Gastroesophageal sphincter (tissue), 4 donors: ENCODE measurements at regions not wholly inside any gene's neighbourhood (a gene's known extent, or its start where the extent isn't known, plus 50 kb on each side); places are given as distances from the start of the nearest gene placed in this dataset.

Experiments
- ATAC-seq: fragments of 150-250 bp; one replicate; pipeline ENCODE4 v1.9.1; 2016; ENCODE audit warnings: mild to moderate bottlenecking, moderate library complexity
- H3K27ac ChIP-seq, 4 donors: fragments of 200-600 bp; sonication (generic) in 3 of 4; 1 replicate in 3 of 4; 2 replicates in 1 of 4; pipeline ENCODE4 v1.5.1; 2016 to 2019
- H3K27me3 ChIP-seq: fragments of 200-600 bp; sonication (generic); one replicate; pipeline ENCODE4 v1.5.1; 2019
- H3K36me3 ChIP-seq, 2 donors: fragments of 200-600 bp; sonication (generic); one replicate each; pipeline ENCODE4 v1.5.1; 2019; ENCODE audit warnings: control low read depth in 1 of 2
- H3K4me1 ChIP-seq, 3 donors: fragments of 200-600 bp; sonication (generic); 1 replicate in 2 of 3; 2 replicates in 1 of 3; pipeline ENCODE4 v1.5.1; 2016 to 2019; ENCODE audit warnings: control low read depth in 2 of 3
- H3K4me3 ChIP-seq, 2 donors: fragments of 200-600 bp; sonication (generic); one replicate each; pipeline ENCODE4 v1.5.1; 2019; ENCODE audit warnings: mild to moderate bottlenecking in 1 of 2, moderate library complexity in 1 of 2
- H3K9me3 ChIP-seq, 3 donors: fragments of 200-600 bp; sonication (generic); one replicate each; pipeline ENCODE4 v1.5.1; 2017 to 2019; ENCODE audit warnings: control low read depth in 2 of 3
- CTCF ChIP-seq, 4 experiments: fragments of 200-600 bp in 2 of 4; fragments of 450-650 bp in 2 of 4; sonication (generic) in 1 of 4; IDR thresholded peaks; one replicate each; pipeline ENCODE4 v1.5.1; 2017 to 2019; ENCODE audit warnings: antibody characterized with exemption in 4 of 4, mild to moderate bottlenecking in 2 of 4, moderate library complexity in 2 of 4
- EP300 ChIP-seq: sonication (generic); formaldehyde crosslinking; IDR thresholded peaks from one replicate; pipeline ENCODE4 v1.6.1; 2017; ENCODE audit warnings: antibody characterized with exemption, mild to moderate bottlenecking
- POLR2A ChIP-seq, 2 donors: fragments of 450-650 bp; IDR thresholded peaks; one replicate each; pipeline ENCODE4 v1.6.1; 2017; ENCODE audit warnings: antibody characterized with exemption in 2 of 2, mild to moderate bottlenecking in 2 of 2, moderate library complexity in 1 of 2
- POLR2AphosphoS5 ChIP-seq: sonication (generic); formaldehyde crosslinking; IDR thresholded peaks from one replicate; pipeline ENCODE4 v1.6.1; 2017; ENCODE audit warnings: antibody characterized with exemption
- WGBS, 2 donors: methylation state at CpG; one replicate each; pipeline ENCODE4 v1.1.5; 2018; ENCODE audit warnings: low coverage in 1 of 2; 5-methylcytosine and 5-hydroxymethylcytosine counted together

DNA sequence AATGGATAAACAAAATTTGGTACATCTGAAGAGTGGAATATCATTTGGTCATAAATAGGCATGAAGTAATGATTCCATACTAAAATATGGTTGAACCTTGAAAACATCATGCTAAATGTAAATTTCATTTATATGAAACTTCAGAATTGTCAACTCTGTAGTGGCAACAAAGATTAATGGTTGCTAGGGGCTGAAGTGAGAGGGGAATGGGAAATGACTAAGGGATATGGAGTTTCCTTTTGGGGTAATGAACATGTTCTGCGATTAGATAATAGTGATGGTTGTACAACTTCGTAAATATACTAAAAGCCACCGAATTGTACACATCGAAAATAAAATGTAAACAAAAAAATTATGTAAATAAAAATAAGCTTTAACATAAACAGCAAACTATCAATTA lies 384.1 kb upstream of the STEAP1 start:
- H3K4me1 ChIP-seq, result no peaks in the 10 kb centered on the region
- no peak overlapping the region for H3K27ac ChIP-seq
- H3K27me3 ChIP-seq, result no peaks in the 10 kb centered on the region
- no peak for ATAC-seq
- no peaks in the 10 kb centered on the region for H3K36me3 ChIP-seq
- H3K4me3 ChIP-seq, result no peak overlapping the region
- WGBS, 2 donors, result 63 to 83% methylated on average over 4 of the region's 4 CpGs
- H3K9me3 ChIP-seq, result no peaks in the 10 kb centered on the region
- TF ChIP-seq POLR2A (IDR thresholded peaks at IDR 0.05) (no peak), EP300 (no peak), CTCF (IDR thresholded peaks at IDR 0.05) (no peak), POLR2AphosphoS5 (no peak)

- TF ChIP-seq POLR2AphosphoS5, result no peak
- TF ChIP-seq CTCF (IDR thresholded peaks at IDR 0.05), result no peak
- no peak for TF ChIP-seq EP300
- TF ChIP-seq POLR2A (IDR thresholded peaks at IDR 0.05), result no peak
- Histone ChIP-seq H3K36me3 (no peaks in the 10 kb centered on the region), H3K4me3 (no peak overlapping the region), H3K27ac (no peak overlapping the region), H3K27me3 (no peaks in the 10 kb centered on the region), H3K9me3 (no peaks in the 10 kb centered on the region), H3K4me1 (no peaks in the 10 kb centered on the region)
- no peak for ATAC-seq
- WGBS, 2 donors, result 34 to 54% methylated on average over 3 of the region's 3 CpGs
Measured at GRCh38 chr7:89771003-89771636, 383.1 kb upstream of the STEAP1 start.

DNA sequence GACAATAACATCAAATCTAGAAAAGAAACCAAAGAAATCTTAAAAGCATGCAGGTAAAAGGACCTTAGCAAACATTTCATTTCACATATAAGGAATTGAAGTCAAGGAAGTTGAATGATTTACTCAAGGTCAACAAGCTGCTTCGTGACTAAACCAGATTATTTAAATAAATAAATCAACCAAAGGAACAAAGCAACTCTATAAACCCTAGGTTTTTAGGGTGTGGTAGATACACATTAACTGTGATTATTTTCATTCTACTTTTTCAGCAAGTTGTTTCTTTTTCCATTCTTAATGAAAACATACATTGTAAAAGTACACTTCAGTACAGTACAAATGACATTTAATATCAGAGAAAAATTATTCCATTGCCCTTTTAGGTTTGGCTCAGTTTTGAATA lies 382.0 kb upstream of the STEAP1 start:
- no peak overlapping the region for H3K27ac ChIP-seq
- no peaks in the 10 kb centered on the region for H3K9me3 ChIP-seq
- ATAC-seq, result no peak
- H3K36me3 ChIP-seq, result no peaks in the 10 kb centered on the region
- WGBS, 2 donors, result 0 to 13% methylated on average over 1 of the region's 1 CpG
- no peaks in the 10 kb centered on the region for H3K4me1 ChIP-seq
- no peaks in the 10 kb centered on the region for H3K27me3 ChIP-seq
- no peak for TF ChIP-seq EP300
- TF ChIP-seq POLR2A (IDR thresholded peaks at IDR 0.05), result no peak
- TF ChIP-seq CTCF (IDR thresholded peaks at IDR 0.05), result no peak
- no peak for TF ChIP-seq POLR2AphosphoS5
- no peak overlapping the region for H3K4me3 ChIP-seq

- no peaks in the 10 kb centered on the region for H3K36me3 ChIP-seq
- no peaks in the 10 kb centered on the region for H3K9me3 ChIP-seq
- H3K27ac ChIP-seq, result no peak overlapping the region
- TF ChIP-seq CTCF (IDR thresholded peaks at IDR 0.05) (no peak), EP300 (no peak), POLR2A (IDR thresholded peaks at IDR 0.05) (no peak), POLR2AphosphoS5 (no peak)
- no peaks in the 10 kb centered on the region for H3K4me1 ChIP-seq
- 63 to 65% methylated on average over 2 of the region's 2 CpGs for WGBS, 2 donors
- no peak overlapping the region for H3K4me3 ChIP-seq
- no peak for ATAC-seq
- H3K27me3 ChIP-seq, result no peaks in the 10 kb centered on the region
Measured at GRCh38 chr7:89773611-89774010, 380.7 kb upstream of the STEAP1 start.

- H3K9me3 ChIP-seq, result no peaks in the 10 kb centered on the region
- H3K36me3 ChIP-seq, result no peaks in the 10 kb centered on the region
- no peak for TF ChIP-seq EP300
- no peak for TF ChIP-seq POLR2AphosphoS5
- TF ChIP-seq CTCF (IDR thresholded peaks at IDR 0.05), result no peak
- TF ChIP-seq POLR2A (IDR thresholded peaks at IDR 0.05), result no peak
- ATAC-seq, result no peak
- no peaks in the 10 kb centered on the region for H3K27me3 ChIP-seq
- H3K4me1 ChIP-seq, result no peaks in the 10 kb centered on the region
- H3K4me3 ChIP-seq, result no peak overlapping the region
- H3K27ac ChIP-seq, result no peak overlapping the region
Measured at GRCh38 chr7:89775459-89775858, 378.8 kb upstream of the STEAP1 start.
